ENCODE measurements at regions not wholly inside any gene's neighbourhood (a gene's known extent, or its start where the extent isn't known, plus 50 kb on each side); places are given as distances from the start of the nearest gene placed in this dataset.

- no peak for TF ChIP-seq POLR2A (IDR thresholded peaks at IDR 0.05)
- no peak for TF ChIP-seq CTCF (IDR thresholded peaks at IDR 0.05)
Measured at GRCh38 chr13:101003566-101003965, 329.0 kb upstream of the TMTC4 start.

Data from body of pancreas (tissue), 4 donors.